HG03095 (cell line): ENCODE measurements at regions not wholly inside any gene's neighbourhood (a gene's known extent, or its start where the extent isn't known, plus 50 kb on each side); places are given as distances from the start of the nearest gene placed in this dataset.

ENCODE experiments used
- ATAC-seq: cut with Tn5 transposase; IDR thresholded peaks from one replicate; pipeline ENCODE4 v1.9.1; 2021; ENCODE audit warnings: moderate library complexity; ENCODE audit not compliant: unreplicated experiment

DNA sequence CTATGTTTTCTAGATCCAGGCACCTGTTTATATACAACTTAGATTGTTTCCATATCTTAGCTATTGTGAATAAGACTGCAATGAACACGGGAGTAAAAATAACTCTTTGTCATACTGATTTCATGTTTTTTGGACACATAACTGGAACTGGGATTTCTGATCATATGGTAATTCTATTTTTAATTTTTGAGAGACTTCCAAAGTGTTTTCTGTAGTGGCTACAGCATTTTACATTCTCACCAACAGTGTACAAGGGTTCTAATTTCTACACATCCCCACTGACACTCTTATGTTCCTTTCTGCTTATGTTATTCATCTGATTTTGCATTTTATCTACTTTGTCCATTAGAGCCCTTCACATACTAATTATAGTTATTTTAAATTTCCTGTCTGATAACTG is 1152.9 kb downstream of the SLITRK1 start:
- no peak for ATAC-seq

DNA sequence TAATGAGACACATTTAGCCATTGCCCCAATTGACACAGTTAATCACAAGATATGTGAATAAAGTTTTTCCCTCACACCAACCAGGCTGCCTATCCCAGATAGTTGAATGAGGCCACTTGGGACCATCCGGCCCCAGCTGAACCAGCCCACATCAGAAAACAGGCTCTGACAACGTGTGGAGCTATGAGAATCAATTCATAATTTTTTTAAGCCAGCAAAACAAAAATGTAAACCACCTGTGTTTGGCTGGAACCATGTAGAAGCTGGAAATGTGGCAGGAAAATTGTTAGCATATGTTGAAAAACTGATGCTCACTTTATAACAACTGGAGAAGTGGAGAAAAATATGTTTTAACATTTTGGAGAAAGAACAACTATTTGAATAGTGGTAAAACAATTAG is 1161.3 kb downstream of the SLITRK1 start:
- ATAC-seq = no peak

DNA sequence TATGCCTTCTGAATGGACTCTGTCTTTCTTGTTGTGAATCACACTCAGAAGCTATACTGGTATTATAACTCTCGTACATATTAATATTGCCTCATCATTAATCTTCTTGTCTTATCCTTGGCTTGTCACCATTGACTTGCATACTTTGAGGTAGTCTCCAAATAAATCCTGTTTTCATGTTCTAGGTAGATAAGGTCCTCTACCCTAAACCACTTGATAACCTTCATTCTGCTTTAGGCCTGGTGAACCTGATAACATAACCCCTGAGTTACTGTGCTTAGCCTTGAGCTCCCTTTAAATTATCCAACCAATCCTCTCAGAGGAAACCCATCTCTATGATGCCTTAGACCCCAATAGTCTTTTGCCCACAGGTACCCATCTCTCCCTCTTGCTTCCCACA is 1162.3 kb downstream of the SLITRK1 start:
- no peak for ATAC-seq

DNA sequence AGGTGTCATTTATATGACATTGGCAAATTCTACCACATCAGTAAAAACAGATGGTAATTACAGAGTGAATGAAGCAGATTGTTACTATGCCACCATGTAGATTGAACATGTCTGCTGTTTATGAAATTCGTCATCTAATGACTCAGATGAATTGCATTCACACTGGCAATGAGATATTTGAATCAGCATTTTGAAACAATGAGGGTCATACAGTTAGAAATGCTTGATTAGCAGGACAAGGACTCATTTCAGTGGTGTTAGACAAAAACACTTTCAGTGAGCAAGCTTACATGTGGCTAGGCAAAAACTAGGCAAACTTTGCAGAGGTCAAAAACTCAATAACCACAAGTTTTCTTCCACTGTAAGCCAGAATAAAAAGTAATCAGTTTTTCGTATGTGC is 1165.0 kb downstream of the SLITRK1 start:
- no peak for ATAC-seq

DNA sequence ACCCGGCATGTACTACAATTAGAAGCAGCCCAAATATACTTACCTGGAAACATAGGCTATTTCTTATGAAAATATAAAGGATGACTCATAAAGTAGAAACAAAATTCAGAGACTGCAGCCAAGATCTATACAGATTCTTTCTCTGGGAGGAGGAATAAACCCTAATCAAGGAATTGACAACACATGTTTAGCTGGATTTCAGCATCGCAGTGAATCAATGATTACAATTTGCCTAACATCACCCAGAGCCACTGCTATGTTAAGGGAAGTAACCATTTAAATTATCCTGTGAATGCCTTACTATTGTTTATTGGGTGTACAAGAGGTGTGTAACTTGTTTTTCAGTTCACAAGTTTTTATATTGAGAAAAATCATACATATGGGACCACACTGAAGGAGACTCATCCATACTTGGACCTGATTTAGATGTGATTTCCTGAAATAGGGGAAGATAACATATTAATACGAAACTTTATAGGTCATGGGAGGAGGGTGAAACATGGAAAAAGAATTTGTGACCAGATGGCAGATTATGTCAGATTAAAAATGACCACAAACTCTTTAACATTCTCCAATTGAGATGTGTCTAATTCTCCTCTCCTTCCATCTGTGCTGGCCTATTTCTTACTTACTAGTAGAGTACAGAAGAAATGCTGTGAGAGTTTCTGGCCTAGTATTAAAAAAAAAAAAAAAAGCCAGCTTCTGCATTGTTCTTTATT is 1168.4 kb downstream of the SLITRK1 start:
- no peak for ATAC-seq

DNA sequence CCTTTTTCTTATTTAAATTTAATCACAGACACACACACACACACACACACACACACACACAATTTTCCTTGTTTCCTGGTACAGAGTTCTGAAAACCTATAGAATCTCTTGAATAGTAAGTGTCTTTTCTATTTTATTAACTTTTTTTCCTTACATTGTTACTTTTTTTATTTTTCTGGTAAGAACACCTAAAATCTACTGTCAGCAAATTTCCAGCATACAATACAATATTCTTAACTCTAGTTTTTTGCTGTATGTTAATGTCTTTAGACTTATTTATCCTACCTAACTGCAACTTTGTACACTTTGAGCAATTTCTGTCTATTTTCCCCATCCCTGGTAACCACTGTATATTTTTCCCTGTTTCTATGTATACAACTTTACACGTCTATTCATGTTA is 1179.8 kb downstream of the SLITRK1 start:
- no peak for ATAC-seq

DNA sequence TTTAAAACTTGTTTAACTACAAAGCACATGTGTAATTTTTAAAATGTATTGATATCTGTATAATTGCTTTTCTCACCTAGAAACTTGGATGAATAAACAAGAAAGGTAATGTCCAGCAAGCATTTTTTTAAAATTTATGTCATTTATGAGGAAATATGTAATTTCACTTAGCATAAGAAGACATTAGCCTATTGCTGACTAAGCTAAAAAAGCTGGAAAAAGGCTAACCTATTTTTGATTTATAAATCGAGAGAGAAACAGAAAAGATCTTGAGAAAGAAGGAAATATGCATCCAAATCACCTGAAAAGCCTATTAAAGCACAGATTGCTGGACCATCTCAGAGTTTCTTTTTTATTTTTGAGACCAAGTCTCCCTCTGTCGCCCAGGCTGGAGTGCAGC is 1181.3 kb downstream of the SLITRK1 start:
- ATAC-seq = no peak

DNA sequence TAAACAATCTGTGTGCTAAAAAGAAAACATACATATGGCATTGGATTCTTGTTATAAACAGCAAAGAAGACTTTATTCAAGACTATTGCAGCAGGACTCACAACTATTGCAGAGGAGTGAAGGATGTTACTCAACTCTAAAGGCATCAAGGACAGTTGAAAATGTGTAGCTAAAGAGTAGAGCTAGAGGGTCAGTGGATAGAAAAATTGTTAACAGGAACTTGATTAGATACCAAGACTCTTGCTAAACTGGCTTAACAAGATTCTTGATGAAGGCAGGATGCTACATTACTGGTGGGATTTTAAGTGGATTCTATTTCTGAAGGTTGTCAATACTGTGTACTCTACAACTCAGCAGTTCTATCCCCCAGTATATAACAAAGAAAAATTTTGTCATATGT is 1183.3 kb downstream of the SLITRK1 start:
- no peak for ATAC-seq

DNA sequence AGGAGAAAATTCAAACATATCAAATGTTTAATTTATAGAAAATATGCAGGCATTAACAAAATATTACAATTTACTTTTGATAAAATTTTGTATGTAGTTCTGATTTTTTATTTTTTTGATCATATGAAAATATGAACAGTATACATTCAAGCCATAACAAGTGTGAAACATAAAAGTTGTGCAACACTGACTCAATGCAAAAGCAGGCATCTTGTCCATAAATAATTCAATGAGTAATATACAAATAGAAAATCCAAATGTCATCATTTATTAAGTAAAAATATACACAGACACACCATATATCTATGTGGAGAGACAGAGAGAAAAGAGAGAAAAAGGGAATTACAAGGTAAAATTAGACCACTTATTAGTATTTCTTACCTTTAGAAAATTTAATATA is 1183.9 kb downstream of the SLITRK1 start:
- no peak for ATAC-seq

DNA sequence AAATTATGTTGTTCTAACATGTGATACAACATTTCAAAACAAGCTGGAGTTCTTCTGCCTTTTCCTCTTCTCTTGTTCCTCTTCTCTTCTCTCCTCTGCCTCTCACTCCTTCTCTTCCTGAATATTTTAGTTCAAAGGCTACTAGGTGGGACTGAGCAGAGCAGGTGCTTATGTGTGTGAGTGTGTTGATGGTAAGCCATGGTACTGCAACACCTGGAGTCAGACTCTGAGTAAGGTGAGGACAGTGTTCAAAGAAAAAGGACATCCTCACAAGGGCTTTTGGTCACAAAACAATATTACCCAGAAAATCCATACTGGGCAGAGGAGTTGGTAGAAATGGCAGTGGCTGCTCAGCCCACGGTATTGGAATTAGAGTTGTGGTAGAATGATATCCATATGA is 1188.7 kb downstream of the SLITRK1 start:
- no peak for ATAC-seq

DNA sequence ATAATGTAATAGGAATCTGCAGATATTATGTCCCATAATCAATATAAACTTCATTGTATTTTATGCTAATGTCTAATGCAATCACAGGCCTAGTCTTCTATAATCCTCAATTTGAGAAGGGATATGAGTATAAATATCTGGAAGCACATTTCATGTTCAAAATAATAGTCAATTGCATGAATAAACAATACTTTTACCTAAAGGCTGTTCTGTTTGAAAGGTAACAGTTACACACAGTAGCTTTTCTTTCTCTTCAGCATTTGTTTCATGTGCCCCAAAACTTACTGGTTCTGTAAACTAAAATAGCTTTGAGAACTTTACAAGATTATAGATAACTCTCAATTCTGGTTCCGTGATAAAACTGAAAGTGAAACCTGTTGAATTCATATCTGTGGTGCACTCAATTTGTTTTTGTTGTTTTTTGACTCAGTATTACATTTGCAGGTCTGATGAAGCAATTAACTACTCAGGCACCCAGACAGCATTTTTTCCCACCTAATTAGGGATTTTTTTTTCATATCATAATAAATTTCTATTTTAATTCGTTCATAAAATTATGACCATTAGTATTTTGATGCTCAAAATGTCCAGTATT is 1193.8 kb downstream of the SLITRK1 start:
- ATAC-seq = no peak

DNA sequence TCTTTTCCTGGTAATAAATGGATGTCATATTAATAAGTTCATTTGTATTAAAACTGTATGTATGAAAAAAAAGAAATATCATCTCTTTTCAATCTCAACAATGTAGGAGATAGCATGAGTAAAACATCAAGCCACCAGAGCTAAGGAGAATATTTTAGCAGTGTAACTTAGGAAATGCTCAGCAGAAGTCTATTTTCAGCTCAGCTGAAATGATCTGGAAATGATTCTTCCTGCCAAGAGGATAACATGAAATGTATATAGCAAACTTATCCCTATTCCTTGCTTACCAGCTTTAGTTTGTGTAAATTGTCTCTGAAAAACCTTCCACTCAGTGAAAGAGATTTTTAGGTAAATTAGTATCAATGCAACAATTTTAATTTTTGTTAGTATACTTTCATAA is 1194.4 kb downstream of the SLITRK1 start:
- no peak for ATAC-seq

DNA sequence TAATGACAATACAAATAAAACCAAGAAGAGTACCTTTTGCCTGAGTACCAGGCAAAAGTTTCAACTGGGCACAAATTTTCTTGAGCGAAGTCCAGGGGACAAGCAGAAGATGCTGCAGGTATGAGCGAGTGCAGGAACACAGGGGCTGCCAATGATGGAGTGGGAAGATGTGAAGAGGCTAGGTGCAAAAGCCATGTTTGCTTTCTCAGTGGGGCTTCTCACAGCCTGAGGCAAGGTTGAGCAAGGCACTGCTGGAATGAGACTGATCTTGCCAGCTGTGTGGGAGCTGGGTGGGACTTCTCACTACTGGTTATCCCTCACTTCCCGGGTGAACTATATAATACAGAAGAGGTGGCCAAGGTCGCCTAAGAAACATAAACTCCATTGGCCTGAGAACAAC is 1200.7 kb downstream of the SLITRK1 start:
- ATAC-seq = no peak

DNA sequence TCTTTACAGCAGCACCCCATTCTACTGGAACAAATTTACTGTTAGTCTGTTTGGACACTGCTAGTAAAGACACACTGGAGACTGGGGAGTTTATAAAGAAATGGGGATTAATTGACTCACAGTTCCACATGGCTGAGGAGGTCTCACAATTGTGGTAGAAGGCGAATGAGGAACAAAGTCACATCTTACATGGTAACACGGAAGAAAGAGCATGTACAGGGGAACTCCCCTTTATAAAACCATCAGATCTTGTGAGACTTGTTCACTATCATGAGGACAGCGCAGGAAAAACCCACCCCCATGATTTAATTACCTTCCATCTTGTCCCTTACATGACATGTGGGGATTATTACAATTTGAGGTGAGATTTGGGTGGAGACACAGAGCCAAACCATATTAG is 1204.2 kb downstream of the SLITRK1 start:
- no peak for ATAC-seq

DNA sequence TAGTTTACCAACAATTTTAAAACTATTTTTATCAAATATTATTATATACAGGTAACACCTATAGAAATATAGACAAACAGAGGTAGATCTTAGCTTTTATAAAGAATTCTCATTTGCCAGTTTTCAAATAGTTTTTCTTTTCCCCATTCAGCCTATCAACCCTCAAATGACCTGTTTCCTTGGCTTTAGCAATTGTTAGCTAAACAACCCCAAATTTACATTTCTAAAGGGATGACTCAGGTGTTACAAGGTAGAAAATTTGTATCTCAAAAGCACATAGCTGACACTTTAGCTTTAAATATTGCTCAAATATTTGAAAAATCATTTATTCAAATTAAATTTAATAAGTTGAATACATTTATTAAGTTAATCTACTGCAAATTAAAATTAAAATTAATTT is 1207.2 kb downstream of the SLITRK1 start:
- ATAC-seq = no peak

DNA sequence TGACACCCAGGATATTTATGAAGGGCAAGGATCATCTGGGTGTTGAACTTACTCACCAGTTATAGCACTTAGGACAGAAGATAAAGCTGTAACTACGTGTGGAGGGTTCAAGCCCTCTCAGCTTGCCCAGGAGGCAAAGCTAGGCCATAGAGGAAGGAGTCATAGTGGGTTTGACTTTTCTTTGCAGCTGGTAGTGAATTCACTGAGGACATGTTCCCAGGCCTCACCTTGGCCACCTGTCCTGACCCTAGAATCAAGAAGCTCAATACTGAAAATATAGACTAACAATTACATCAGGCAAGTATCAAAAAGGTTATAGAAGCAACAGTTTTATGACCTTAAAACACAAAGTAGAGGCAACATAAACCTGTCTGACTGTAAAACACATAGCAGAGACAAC is 1207.7 kb downstream of the SLITRK1 start:
- no peak for ATAC-seq

DNA sequence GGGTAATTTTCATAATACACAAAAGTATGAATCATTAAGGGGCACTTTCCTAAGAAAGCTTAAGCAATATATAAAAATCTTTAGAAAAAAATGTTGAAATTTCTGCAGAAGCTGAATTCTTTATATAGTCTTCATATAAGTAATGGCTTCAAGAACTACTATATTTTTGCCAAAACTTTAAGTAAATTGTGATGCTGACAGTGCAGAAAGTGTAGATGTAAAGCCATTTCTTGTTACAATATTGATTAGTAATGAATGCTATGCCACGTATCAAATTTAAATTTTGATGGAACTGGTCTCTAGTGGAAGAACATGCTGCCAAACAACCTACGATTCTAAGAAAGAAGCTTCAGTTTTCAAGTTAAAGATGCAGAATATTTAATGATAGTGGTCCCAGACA is 1210.0 kb downstream of the SLITRK1 start:
- no peak for ATAC-seq

DNA sequence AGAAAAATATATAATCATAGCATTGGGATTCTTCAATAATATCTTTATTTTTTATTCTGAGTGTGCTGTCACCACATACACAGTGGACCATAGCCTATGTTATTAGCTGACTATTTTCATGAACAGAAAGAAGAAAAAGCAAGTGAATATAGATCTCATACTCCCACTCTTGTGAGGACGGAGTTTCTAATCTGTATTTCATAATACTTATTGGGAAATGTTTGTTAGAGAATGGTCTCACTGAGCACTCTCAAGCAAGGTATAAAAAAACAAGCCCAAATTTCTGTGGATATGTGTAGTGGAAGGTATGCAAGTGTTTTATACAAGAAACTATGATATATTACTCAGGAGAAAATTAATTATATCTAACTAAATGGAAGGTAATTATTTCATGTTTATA is 1218.1 kb downstream of the SLITRK1 start:
- no peak for ATAC-seq

DNA sequence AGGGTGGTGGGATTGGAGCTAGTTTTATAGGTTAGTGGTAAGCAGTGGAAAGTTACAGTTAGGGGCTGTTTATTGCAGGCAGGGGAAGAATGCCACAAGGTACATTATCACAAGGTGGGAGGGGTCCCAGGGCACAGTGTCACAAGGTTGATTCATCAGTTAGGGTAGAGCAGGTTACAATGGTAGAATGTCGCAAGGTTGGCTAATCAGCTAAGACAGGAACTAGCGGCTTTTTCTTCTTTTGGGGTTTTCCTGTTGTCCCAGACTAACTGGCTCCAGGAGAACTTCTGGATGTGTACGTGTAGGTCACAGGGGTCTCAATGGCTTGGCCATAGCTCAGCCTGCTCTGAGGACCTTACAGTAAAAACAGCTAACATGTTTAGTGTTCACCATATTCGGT is 1221.1 kb downstream of the SLITRK1 start:
- ATAC-seq = no peak

DNA sequence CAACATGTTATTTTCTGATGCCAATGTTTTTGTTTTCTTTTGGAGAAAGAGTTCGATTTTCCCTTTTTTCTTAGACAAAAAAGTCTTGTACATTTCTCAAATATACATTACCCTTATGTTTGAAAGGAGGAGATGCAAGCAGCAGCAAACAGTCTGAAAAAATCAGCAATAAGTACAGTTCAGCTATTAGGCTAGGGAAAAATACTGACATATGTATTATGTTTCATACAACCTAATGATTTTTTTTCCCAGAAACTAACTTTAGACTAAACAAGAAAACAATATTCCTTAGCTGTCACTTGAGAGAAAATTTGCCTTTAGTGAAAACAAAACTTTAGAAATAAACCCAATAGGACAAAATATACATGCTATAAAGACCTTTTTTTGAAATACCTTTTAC is 1223.5 kb downstream of the SLITRK1 start:
- no peak for ATAC-seq

DNA sequence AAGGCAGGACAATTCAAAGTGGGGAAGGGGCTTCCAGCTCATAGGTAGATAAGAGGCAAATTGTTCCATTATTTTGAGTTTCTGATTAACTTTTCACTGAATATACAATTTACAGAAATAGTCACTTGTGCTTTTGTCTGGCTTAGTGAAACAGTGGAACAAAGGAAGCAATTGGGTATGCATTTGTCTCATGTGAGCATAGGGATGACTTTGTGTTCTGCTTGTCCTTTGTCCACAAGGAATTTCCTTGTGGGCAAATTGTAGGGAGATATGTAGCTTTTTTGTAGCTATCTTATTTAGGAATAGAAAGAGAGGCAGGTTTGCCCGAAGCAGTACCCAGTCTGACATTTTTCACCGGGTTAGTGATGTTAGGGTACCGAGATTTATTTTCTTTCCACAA is 1224.8 kb downstream of the SLITRK1 start:
- ATAC-seq = no peak

DNA sequence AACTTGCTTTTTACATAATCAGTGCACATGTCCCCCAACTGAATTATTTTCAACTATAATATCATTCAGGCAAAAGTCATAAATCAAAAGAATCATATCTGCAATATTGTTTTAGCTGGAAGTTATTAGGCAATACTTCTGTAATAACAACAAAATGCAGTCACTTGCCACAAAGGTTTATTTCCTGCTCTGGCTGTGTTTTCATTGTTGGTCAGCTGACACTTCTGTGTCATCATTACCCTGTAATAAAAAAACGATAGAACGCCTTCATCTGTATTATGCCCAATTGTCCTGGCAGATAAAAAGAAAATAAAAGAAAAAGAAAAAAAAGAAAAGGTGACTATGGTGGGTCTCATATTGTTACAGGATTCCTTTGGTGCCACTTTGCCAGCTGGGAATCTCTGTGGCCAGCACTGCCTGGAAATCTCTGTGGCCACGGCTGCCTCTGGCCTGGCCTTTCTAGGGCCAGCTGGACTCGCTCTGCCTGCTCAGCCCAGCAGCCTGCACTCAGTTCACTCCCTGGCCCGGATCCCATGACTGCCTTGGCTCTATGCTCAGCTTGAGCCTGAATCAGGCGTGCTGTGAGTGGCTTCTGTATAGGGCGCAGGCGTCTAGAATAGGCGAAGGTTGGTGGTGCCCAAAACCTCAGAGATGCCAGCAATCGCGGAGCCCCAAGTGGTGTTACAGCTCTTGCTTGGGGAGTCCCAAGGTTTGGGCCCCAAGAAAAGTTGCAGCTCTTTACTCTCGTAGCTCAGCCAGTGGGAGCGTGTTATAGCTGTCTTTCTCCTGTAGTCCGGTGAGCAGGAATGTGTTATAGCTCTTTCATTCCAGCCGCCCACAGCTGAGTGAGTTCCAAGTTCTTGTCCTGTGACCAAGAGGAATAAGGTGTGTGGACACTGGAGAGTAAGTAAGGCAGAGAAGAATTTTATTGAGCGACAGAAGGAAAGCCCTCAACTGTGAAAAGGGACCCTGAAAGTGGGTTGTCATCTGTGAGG is 1227.1 kb downstream of the SLITRK1 start:
- ATAC-seq = no peak
